ENCODE measurements at regions not wholly inside any gene's neighbourhood (a gene's known extent, or its start where the extent isn't known, plus 50 kb on each side); places are given as distances from the start of the nearest gene placed in this dataset.

DNA sequence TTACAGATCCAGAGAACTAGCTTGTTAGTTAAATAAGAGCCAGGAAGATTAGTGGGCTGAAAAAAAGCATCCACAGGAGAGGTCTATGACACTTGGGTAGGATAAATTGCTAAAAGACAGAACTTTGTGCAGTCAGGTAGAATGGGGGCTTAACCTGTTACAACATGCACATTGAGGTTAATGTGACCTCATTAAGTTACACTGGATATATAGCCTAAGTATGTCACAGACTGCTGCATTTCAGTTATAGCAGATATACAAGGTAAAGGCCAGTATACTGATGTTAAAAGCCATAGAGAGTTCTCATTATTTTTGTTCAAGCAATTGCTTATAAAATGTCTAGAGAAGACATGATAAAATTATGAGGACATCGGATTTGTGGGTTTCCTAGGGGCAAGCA lies 1179.9 kb upstream of the PCDH9 start:
- TF ChIP-seq, protein P1, sequence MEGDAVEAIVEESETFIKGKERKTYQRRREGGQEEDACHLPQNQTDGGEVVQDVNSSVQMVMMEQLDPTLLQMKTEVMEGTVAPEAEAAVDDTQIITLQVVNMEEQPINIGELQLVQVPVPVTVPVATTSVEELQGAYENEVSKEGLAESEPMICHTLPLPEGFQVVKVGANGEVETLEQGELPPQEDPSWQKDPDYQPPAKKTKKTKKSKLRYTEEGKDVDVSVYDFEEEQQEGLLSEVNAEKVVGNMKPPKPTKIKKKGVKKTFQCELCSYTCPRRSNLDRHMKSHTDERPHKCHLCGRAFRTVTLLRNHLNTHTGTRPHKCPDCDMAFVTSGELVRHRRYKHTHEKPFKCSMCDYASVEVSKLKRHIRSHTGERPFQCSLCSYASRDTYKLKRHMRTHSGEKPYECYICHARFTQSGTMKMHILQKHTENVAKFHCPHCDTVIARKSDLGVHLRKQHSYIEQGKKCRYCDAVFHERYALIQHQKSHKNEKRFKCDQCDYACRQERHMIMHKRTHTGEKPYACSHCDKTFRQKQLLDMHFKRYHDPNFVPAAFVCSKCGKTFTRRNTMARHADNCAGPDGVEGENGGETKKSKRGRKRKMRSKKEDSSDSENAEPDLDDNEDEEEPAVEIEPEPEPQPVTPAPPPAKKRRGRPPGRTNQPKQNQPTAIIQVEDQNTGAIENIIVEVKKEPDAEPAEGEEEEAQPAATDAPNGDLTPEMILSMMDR (conservative IDR thresholded peaks at IDR 0.05; ENCODE audit: low read depth, low read length), result no peak
- no peak for TF ChIP-seq EZH2 (IDR thresholded peaks at IDR 0.05; ENCODE audit: low read length, unreplicated experiment)

All from PC-3 (cell line).